ENCODE measurements at regions not wholly inside any gene's neighbourhood (a gene's known extent, or its start where the extent isn't known, plus 50 kb on each side); places are given as distances from the start of the nearest gene placed in this dataset.
"Not testable (repeated sequence)": the region's sequence is repeated elsewhere in the genome, so short reads cannot be mapped to it uniquely, and the experiment has no call there.

- H3K36me3 Mint-ChIP-seq (ENCODE audit: insufficient read depth); DNase-seq; H3K27me3 Mint-ChIP-seq (ENCODE audit: low read depth); H3K4me1 Mint-ChIP-seq (ENCODE audit: low read depth); H3K4me3 Mint-ChIP-seq; ATAC-seq: not testable (repeated sequence)
- H3K9me3 Mint-ChIP-seq: peaks cover 14% of the 10 kb centered on the region
These were observed 118.1 kb upstream of the FOXD4L5 start for GRCh38 chr9:65403072-65403471.

- not testable (repeated sequence) for H3K4me1 Mint-ChIP-seq (ENCODE audit: low read depth); DNase-seq
These were observed 117.3 kb upstream of the FOXD4L5 start for GRCh38 chr9:65402206-65402870.

GRCh38 chr9:65401456-65402045, 116.5 kb upstream of the FOXD4L5 start:
- not testable (repeated sequence) for H3K36me3 Mint-ChIP-seq (ENCODE audit: insufficient read depth); DNase-seq; H3K4me1 Mint-ChIP-seq (ENCODE audit: low read depth); ATAC-seq; H3K4me3 Mint-ChIP-seq; H3K27me3 Mint-ChIP-seq (ENCODE audit: low read depth)
- peaks cover 13% of the 10 kb centered on the region for H3K9me3 Mint-ChIP-seq

More at GRCh38 chr9:65402206-65402870, 117.3 kb upstream of the FOXD4L5 start:
- H3K36me3 Mint-ChIP-seq (ENCODE audit: insufficient read depth); H3K4me3 Mint-ChIP-seq; H3K27me3 Mint-ChIP-seq (ENCODE audit: low read depth); ATAC-seq: not testable (repeated sequence)
- peaks cover 13% of the 10 kb centered on the region for H3K9me3 Mint-ChIP-seq

- Mint-ChIP-seq H3K9me3 (peaks cover 19% of the 10 kb centered on the region), H3K27me3 (ENCODE audit: low read depth) (no peaks in the 10 kb centered on the region), H3K4me3 (no peak overlapping the region), H3K36me3 (ENCODE audit: insufficient read depth) (no peaks in the 10 kb centered on the region), H3K4me1 (ENCODE audit: low read depth) (no peaks in the 10 kb centered on the region)
- ATAC-seq: no peak
- DNase-seq: no peak
These were observed 115.9 kb upstream of the FOXD4L5 start for GRCh38 chr9:65400886-65401285.

- not testable (repeated sequence) for ATAC-seq; H3K4me1 Mint-ChIP-seq (ENCODE audit: low read depth); H3K4me3 Mint-ChIP-seq; DNase-seq; H3K36me3 Mint-ChIP-seq (ENCODE audit: insufficient read depth); H3K27me3 Mint-ChIP-seq (ENCODE audit: low read depth)
- H3K9me3 Mint-ChIP-seq: peaks cover 21% of the 10 kb centered on the region
These were observed 113.0 kb upstream of the FOXD4L5 start for GRCh38 chr9:65397763-65398719.

GRCh38 chr9:65397226-65397625, 112.2 kb upstream of the FOXD4L5 start:
- not testable (repeated sequence) for ATAC-seq; H3K27me3 Mint-ChIP-seq (ENCODE audit: low read depth); H3K4me3 Mint-ChIP-seq; H3K4me1 Mint-ChIP-seq (ENCODE audit: low read depth); H3K36me3 Mint-ChIP-seq (ENCODE audit: insufficient read depth); DNase-seq
- peaks cover 18% of the 10 kb centered on the region for H3K9me3 Mint-ChIP-seq

DNA sequence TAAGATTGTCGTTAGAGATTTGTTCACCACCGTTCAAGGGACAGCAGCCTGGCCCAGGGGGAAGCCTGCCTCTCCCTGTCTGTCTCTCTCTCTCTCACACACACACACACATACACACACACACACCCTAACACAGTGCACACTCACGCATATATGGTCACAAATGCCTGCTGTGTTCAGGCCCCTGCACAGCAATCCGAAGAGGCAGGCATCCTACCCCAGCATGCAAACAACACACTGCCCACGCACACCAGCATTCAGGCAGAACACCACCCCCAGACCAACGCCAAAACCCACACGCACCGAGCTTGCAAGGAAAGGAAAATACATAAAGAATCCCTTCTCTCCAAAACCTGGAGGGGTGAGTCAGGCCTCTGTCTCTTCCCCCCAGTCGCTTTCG, 111.6 kb upstream of the FOXD4L5 start:
- not testable (repeated sequence) for H3K36me3 Mint-ChIP-seq (ENCODE audit: insufficient read depth); ATAC-seq; DNase-seq; H3K4me3 Mint-ChIP-seq; H3K4me1 Mint-ChIP-seq (ENCODE audit: low read depth); H3K27me3 Mint-ChIP-seq (ENCODE audit: low read depth)
- peaks cover 18% of the 10 kb centered on the region for H3K9me3 Mint-ChIP-seq

DNA sequence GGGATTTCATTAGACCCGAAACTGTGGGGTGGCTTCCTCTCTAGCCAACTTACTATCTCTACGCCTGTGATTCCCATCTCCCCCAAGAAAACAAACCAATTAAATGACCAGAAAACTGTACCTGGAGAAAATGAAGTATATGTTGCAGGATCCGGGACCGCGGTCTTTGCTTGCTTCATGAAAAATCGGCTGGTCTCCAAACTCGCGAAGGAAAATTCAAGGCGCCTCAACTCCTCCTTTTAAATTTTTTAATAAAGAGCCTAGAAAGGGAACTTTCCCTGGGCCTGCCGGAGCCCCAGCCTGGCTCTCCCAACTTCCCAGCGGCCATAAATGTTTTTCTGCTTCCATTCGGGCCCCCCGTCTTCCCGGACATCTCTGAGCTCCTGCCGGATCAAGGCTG, 110.8 kb upstream of the FOXD4L5 start:
- DNase-seq; H3K4me3 Mint-ChIP-seq; H3K27me3 Mint-ChIP-seq (ENCODE audit: low read depth); H3K36me3 Mint-ChIP-seq (ENCODE audit: insufficient read depth); H3K4me1 Mint-ChIP-seq (ENCODE audit: low read depth); ATAC-seq: not testable (repeated sequence)
- peaks cover 18% of the 10 kb centered on the region for H3K9me3 Mint-ChIP-seq

DNA sequence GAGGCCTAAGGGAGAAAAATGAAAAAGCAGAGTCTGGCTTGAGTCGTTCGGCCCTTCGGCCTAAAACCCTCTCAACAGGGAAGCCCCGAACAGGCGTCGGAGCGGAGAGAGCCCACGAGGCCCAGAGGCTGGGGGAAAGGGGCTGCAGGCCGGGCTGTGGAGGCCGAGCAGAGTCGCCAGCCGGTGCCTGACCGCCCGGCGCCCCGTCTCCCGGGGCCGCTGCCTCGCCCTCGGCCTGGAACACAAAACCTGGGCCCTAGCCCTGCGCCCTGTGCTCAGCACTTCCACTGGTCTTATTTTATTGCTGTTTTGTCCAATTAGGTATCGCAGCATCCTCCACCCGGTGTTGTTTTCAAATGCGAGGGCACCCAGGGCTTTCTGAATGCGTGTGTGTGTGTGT, 110.1 kb upstream of the FOXD4L5 start:
- ATAC-seq; H3K36me3 Mint-ChIP-seq (ENCODE audit: insufficient read depth); H3K27me3 Mint-ChIP-seq (ENCODE audit: low read depth): not testable (repeated sequence)

DNA sequence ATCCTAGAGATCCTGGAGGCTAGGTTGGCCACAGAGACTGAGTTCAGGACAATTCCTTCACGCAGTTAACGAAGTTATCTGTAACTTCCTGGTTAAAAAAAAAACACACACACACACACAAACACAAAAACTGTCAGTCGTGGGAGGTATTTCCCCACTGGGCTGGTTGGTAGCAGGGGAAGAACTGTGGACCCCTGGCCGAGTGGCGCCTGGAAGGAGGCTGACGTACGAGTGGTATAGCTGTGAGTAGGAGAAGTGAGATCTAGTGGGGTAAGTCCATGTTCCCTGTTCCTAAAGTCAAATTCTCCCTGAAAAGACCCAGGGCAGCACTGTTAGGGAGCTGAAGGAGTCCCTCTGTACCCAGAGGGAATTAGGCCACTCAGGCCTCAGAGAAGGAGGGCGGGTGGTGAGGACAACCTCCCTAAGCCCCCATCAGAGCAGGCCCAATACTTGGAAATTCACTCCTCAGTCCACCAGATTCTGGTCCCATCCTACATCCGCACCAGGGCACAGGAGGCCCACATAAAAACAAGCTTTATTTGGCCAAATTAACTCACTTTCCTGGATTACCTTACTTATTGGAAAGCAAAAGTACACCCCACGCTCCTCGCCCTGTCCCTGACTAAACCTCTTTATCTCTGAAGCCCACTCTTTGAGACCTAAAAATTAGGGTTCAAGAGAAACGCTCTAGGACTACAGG, 108.3 kb upstream of the FOXD4L5 start:
- ATAC-seq; H3K4me1 Mint-ChIP-seq (ENCODE audit: low read depth); H3K4me3 Mint-ChIP-seq; DNase-seq; H3K27me3 Mint-ChIP-seq (ENCODE audit: low read depth); H3K36me3 Mint-ChIP-seq (ENCODE audit: insufficient read depth): not testable (repeated sequence)
- H3K9me3 Mint-ChIP-seq: peaks cover 18% of the 10 kb centered on the region

More for the DNA sequence above, 110.1 kb upstream of the FOXD4L5 start:
- not testable (repeated sequence) for H3K4me1 Mint-ChIP-seq (ENCODE audit: low read depth); DNase-seq; H3K4me3 Mint-ChIP-seq
- H3K9me3 Mint-ChIP-seq: peaks cover 18% of the 10 kb centered on the region

- H3K9me3 Mint-ChIP-seq: peaks cover 16% of the 10 kb centered on the region
- ATAC-seq; DNase-seq; H3K36me3 Mint-ChIP-seq (ENCODE audit: insufficient read depth); H3K27me3 Mint-ChIP-seq (ENCODE audit: low read depth); H3K4me3 Mint-ChIP-seq; H3K4me1 Mint-ChIP-seq (ENCODE audit: low read depth): not testable (repeated sequence)
These were observed 107.6 kb upstream of the FOXD4L5 start for GRCh38 chr9:65392611-65393010.

DNA sequence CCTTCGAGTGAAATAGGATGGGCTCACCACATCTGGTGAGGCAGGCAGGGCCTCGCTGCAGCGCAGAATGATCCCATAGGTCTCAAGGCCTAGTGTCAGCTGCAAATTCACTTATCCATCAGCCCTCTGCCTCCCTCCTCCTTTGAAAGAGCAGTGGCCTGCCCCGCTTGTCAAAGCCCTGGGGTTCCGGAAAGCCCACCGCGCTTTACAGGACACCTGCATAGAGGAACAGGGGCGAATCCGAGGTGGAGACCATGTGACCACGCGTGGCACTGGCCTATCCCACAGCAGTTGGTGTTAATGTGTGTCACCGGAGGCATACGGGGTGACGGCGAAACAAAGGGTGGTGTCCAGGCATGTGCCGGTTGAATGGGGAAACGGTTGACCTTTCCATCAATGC, 104.7 kb upstream of the FOXD4L5 start:
- peaks cover 14% of the 10 kb centered on the region for H3K9me3 Mint-ChIP-seq
- not testable (repeated sequence) for H3K4me1 Mint-ChIP-seq (ENCODE audit: low read depth); DNase-seq; H3K36me3 Mint-ChIP-seq (ENCODE audit: insufficient read depth); H3K4me3 Mint-ChIP-seq; H3K27me3 Mint-ChIP-seq (ENCODE audit: low read depth); ATAC-seq

- H3K36me3 Mint-ChIP-seq (ENCODE audit: insufficient read depth); H3K4me1 Mint-ChIP-seq (ENCODE audit: low read depth): not testable (repeated sequence)
These were observed 104.2 kb upstream of the FOXD4L5 start for GRCh38 chr9:65389216-65389615.

DNA sequence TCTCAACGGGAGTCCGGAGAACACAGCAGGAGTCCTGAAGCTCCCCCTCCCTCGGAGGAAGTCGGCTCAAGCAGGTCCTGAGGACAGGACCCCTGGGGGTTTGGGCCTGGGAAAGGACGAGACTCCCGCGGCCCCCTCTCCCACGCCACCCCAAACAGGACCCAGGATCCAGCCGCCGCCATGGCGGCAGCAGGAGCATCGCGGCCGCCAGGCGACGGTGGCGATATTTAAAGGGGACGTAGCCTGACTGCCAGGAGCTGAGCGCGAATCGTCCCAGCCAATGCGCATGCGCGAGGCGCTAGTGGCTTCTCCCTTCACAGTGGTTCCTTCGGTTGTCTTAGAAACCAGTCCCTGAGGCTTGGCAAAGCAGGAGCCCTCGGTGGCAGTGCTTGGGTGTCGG, 101.7 kb upstream of the FOXD4L5 start:
- peaks cover 19% of the 10 kb centered on the region for H3K9me3 Mint-ChIP-seq
- peak overlapping the region; percentile 64 for H3K4me3 Mint-ChIP-seq
- H3K36me3 Mint-ChIP-seq (ENCODE audit: insufficient read depth); H3K27me3 Mint-ChIP-seq (ENCODE audit: low read depth); H3K4me1 Mint-ChIP-seq (ENCODE audit: low read depth): not testable (repeated sequence)
- DNase-seq (peak; percentile 67), ATAC-seq (peak; percentile 95 to 98)

More at GRCh38 chr9:65389216-65389615, 104.2 kb upstream of the FOXD4L5 start:
- DNase-seq; H3K4me3 Mint-ChIP-seq; ATAC-seq; H3K27me3 Mint-ChIP-seq (ENCODE audit: low read depth): not testable (repeated sequence)
- H3K9me3 Mint-ChIP-seq: peaks cover 14% of the 10 kb centered on the region

Data from activated T-cell treated with anti-CD3 and anti-CD28 coated beads, Interleukin-2, amount 50 U/mL, for 4 hours (primary cell).